ENCODE measurements at regions not wholly inside any gene's neighbourhood (a gene's known extent, or its start where the extent isn't known, plus 50 kb on each side); places are given as distances from the start of the nearest gene placed in this dataset.

DNA sequence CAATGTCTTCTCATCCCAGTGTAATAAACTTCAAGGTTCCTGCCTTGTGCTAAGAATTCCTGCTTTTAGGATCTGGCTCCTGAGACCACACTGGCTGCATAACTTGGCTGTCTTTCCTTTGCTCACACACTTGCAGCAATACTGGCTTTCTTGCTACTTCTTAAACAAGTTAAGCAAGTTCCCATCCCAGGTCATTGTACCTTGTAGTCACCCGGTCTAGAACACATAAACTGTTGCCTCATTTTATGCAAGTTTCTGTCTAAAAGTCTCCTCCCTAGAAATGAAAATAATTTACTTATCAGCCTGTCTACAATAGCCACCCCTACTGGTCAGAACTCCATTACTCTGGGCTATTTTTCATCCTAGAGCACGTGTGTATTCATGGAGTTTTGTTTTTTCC lies 887.9 kb upstream of the FAM98A start:
- H3K4me3 ChIP-seq (ENCODE audit: low read depth, low read length): no peak overlapping the region
- TF ChIP-seq, protein P1, sequence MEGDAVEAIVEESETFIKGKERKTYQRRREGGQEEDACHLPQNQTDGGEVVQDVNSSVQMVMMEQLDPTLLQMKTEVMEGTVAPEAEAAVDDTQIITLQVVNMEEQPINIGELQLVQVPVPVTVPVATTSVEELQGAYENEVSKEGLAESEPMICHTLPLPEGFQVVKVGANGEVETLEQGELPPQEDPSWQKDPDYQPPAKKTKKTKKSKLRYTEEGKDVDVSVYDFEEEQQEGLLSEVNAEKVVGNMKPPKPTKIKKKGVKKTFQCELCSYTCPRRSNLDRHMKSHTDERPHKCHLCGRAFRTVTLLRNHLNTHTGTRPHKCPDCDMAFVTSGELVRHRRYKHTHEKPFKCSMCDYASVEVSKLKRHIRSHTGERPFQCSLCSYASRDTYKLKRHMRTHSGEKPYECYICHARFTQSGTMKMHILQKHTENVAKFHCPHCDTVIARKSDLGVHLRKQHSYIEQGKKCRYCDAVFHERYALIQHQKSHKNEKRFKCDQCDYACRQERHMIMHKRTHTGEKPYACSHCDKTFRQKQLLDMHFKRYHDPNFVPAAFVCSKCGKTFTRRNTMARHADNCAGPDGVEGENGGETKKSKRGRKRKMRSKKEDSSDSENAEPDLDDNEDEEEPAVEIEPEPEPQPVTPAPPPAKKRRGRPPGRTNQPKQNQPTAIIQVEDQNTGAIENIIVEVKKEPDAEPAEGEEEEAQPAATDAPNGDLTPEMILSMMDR (IDR thresholded peaks at IDR 0.05; ENCODE audit: insufficient read depth, low read depth, low read length, missing control alignments): no peak
- DNase-seq (ENCODE audit: low read depth): no peak

DNA sequence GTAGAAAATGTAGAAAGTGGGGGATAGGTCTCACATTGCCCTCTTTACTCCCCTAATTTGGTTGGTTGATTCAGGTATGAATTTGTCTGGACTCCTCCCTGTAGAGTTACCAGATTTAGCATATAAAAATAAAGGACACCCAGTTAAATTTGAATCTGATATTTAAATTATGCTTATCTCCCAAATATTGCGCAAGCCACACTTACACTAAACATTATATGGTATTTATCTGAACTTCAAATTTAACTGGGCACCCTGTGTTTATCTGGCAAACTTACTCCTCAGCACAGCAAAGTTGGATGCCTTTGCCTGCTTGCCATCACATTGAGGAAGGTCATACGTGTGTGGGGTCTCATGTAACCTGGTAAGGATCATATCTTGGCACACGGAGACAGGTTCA lies 882.4 kb upstream of the FAM98A start:
- no peak overlapping the region for H3K4me3 ChIP-seq (ENCODE audit: low read depth, low read length)
- DNase-seq (ENCODE audit: low read depth): no peak
- TF ChIP-seq, protein P1 (IDR thresholded peaks at IDR 0.05; ENCODE audit: insufficient read depth, low read depth, low read length, missing control alignments): no peak

DNA sequence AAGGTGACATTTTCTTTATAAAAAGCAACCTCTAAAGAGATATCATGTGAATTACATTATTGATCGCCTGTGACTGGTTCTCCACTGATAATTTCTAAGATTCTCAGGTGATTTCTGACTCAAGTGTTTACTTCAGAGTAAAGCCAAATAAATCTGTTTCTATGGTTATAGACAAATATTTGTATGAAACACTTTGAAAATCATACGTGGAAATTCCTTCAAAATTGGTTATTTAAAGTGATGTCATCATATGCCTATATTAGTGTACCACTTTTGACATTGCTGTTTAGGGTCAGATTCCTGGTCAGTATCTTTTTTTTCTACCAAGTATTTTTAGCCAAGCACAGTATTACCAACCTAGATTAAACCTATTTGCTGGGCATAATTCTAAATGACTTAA lies 881.3 kb upstream of the FAM98A start:
- TF ChIP-seq, protein P1 (IDR thresholded peaks at IDR 0.05; ENCODE audit: insufficient read depth, low read depth, low read length, missing control alignments): no peak
- no peak overlapping the region for H3K4me3 ChIP-seq (ENCODE audit: low read depth, low read length)
- no peak for DNase-seq (ENCODE audit: low read depth)

DNA sequence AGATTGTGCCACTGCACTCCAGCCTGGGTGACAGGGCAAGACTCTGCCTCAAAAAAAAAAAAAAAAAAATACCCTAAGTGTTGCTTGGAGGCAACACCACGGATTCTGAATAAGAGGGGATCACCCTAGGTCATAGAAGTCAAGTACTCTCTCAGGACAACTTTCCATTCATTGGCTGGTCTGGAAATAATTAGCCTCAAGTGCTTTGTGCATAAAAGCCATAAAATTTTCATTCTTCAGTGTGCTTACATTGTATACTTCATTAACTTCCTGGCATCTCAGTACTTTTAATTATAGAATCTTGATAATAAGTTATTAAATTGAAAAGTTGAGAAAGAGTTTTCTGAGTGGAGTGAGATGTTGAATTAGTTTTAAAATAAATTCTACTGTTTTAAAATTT lies 876.1 kb upstream of the FAM98A start:
- no peak for DNase-seq (ENCODE audit: low read depth)
- TF ChIP-seq, protein P1 (IDR thresholded peaks at IDR 0.05; ENCODE audit: insufficient read depth, low read depth, low read length, missing control alignments): no peak
- H3K4me3 ChIP-seq (ENCODE audit: low read depth, low read length): no peak overlapping the region

DNA sequence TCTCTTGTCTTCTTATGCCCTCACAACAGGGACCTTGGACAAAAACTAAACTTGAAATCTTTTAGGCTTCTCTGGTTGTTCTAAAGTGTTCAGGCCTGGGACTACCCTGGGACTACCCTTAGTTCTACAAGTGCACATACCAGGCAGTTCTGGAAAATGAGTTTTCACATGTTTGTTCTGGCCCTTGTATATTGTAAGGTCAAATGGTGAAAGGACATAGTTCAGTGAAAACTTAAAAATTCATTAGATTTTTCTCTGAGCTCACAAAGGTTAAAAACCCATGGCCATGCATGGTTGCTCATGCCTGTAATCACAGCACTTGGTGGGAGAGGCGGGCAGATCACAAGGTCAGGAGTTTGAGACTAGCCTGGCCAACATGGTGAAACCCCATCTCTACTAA lies 875.5 kb upstream of the FAM98A start:
- no peak for DNase-seq (ENCODE audit: low read depth)
- TF ChIP-seq, protein P1 (IDR thresholded peaks at IDR 0.05; ENCODE audit: insufficient read depth, low read depth, low read length, missing control alignments): no peak
- no peak overlapping the region for H3K4me3 ChIP-seq (ENCODE audit: low read depth, low read length)

DNA sequence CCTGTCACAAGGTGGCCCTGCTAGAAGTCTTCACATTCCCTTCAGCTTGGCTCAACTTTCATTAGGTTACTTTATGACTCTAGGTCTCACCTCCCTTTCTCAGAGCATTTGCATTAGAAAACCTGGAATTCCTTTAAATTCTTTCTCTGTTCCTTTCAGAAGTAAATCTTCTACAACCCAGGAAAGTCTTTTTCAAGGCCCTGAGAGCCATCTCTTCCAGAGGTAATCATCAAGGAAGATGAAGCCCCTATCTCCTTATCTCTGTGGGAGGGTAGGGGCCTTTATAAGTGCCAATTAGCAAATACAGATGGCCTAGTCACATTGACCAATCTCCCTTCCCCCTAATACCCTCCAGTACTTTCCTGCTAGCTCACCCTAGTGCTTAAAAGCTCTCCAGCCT lies 848.0 kb upstream of the FAM98A start:
- H3K4me3 ChIP-seq (ENCODE audit: low read depth, low read length): no peak overlapping the region
- TF ChIP-seq, protein P1 (IDR thresholded peaks at IDR 0.05; ENCODE audit: insufficient read depth, low read depth, low read length, missing control alignments): no peak
- DNase-seq (ENCODE audit: low read depth): no peak

DNA sequence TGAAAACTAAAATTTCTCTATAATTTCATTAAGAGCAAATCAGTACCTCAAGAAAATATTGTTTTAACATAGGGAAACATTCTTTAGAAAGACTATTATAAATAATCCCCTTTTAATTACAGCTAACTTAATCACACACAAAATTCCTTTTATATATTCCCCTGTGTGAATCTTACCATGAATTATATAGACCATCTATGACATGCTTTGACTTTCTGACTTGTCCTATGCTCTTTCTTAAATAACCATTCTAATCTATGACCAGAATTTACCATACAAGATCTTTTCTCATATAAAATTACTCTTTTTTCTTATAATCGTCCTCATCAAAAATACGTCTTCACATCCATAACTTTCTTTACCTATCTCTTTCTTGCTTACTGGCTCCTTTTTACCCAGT lies 824.2 kb upstream of the FAM98A start:
- TF ChIP-seq, protein P1 (IDR thresholded peaks at IDR 0.05; ENCODE audit: insufficient read depth, low read depth, low read length, missing control alignments): no peak
- no peak for DNase-seq (ENCODE audit: low read depth)
- no peak overlapping the region for H3K4me3 ChIP-seq (ENCODE audit: low read depth, low read length)

Data from GM12865 (cell line).